Thyroid gland (tissue), 4 donors: ENCODE measurements at regions not wholly inside any gene's neighbourhood (a gene's known extent, or its start where the extent isn't known, plus 50 kb on each side); places are given as distances from the start of the nearest gene placed in this dataset.

ENCODE experiments used
- CTCF ChIP-seq, 6 experiments: fragments of 200-600 bp in 3 of 6; fragments of 450-650 bp in 3 of 6; sonication (generic) in 3 of 6; IDR thresholded peaks; one replicate each; pipeline ENCODE4 v1.5.1; 2016 to 2019; ENCODE audit warnings: antibody characterized with exemption in 6 of 6, mild to moderate bottlenecking in 2 of 6, inconsistent platforms in 1 of 6, moderate library complexity in 1 of 6
- POLR2A ChIP-seq, 2 donors: fragments of 450-650 bp; IDR thresholded peaks; one replicate each; pipeline ENCODE4 v1.6.1; 2017; ENCODE audit warnings: antibody characterized with exemption in 2 of 2, mild to moderate bottlenecking in 2 of 2, moderate library complexity in 1 of 2

- TF ChIP-seq CTCF (IDR thresholded peaks at IDR 0.05), result no peak
- no peak for TF ChIP-seq POLR2A (IDR thresholded peaks at IDR 0.05)
Measured at GRCh38 chr4:4719436-4719835, 140.0 kb upstream of the MSX1 start.
